Mesenchymal stem cell (in vitro differentiated cells and primary cell): ENCODE measurements at regions not wholly inside any gene's neighbourhood (a gene's known extent, or its start where the extent isn't known, plus 50 kb on each side); places are given as distances from the start of the nearest gene placed in this dataset.
A peak's percentile ranks its signal among the peaks of the same experiment; 100 is the strongest.

Source experiments
- DNase-seq: peaks from one replicate; pipeline ENCODE4 v3.0.0-alpha.2; 2013
- H2AFZ ChIP-seq: one replicate; pipeline ENCODE4 v1.6.1; 2013; ENCODE audit warnings: low read depth, mild to moderate bottlenecking, control low read depth, inconsistent platforms, low read length, moderate library complexity
- H2AK5ac ChIP-seq: 2 replicates; pipeline ENCODE4 v1.6.1; 2013; ENCODE audit warnings: low read length, moderate library complexity, mild to moderate bottlenecking, inconsistent platforms; ENCODE audit not compliant: severe bottlenecking
- H2BK120ac ChIP-seq: one replicate; pipeline ENCODE4 v1.6.1; 2013; ENCODE audit warnings: low read depth, mild to moderate bottlenecking, inconsistent platforms, low read length, moderate library complexity
- H2BK12ac ChIP-seq, 2 experiments: one replicate each; pipeline ENCODE4 v1.6.1; 2013; ENCODE audit warnings: inconsistent platforms in 2 of 2, low read length in 2 of 2, mild to moderate bottlenecking in 2 of 2, moderate library complexity in 2 of 2, control low read depth in 1 of 2
- H2BK15ac ChIP-seq: one replicate; pipeline ENCODE4 v1.6.1; 2013; ENCODE audit warnings: mild to moderate bottlenecking, low read depth, inconsistent platforms; ENCODE audit not compliant: poor library complexity, severe bottlenecking
- H2BK5ac ChIP-seq: 2 replicates; pipeline ENCODE4 v1.6.1; 2013; ENCODE audit warnings: low read depth, mild to moderate bottlenecking, low read length, control low read depth, inconsistent platforms; ENCODE audit not compliant: poor library complexity, severe bottlenecking
- H3K14ac ChIP-seq, 2 experiments: one replicate each; pipeline ENCODE4 v1.6.1; 2013; ENCODE audit warnings: inconsistent platforms in 2 of 2, low read length in 2 of 2, control low read depth in 1 of 2, mild to moderate bottlenecking in 1 of 2, moderate library complexity in 1 of 2
- H3K18ac ChIP-seq, 2 experiments: one replicate each; pipeline ENCODE4 v1.6.1; 2013; ENCODE audit warnings: inconsistent platforms in 2 of 2, low read length in 2 of 2, control low read depth in 1 of 2, low read depth in 1 of 2, mild to moderate bottlenecking in 1 of 2
- H3K23ac ChIP-seq, 2 experiments: one replicate each; pipeline ENCODE4 v1.6.1; 2013; ENCODE audit warnings: inconsistent platforms in 2 of 2, low read length in 2 of 2, mild to moderate bottlenecking in 2 of 2, moderate library complexity in 2 of 2, control low read depth in 1 of 2
- H3K27ac ChIP-seq: 2 replicates; pipeline ENCODE4 v1.5.1; 2013; ENCODE audit warnings: mild to moderate bottlenecking, moderate library complexity, low read length, control low read depth, inconsistent platforms; ENCODE audit not compliant: poor library complexity, severe bottlenecking
- H3K27me3 ChIP-seq, 2 experiments: 2 replicates each; pipeline versions ENCODE4 v1.6.1 to v1.7.0; 2013; ENCODE audit warnings: low read length in 2 of 2, mild to moderate bottlenecking in 2 of 2, moderate library complexity in 2 of 2, control low read depth in 1 of 2, inconsistent platforms in 1 of 2; ENCODE audit not compliant: control insufficient read depth in 1 of 2, insufficient read depth in 1 of 2
- H3K36me3 ChIP-seq, 2 experiments: 2 replicates each; pipeline versions ENCODE4 v1.6.1 to v1.7.0; 2013; ENCODE audit warnings: low read length in 2 of 2, control low read depth in 1 of 2, inconsistent platforms in 1 of 2, low read depth in 1 of 2, mild to moderate bottlenecking in 1 of 2; ENCODE audit not compliant: insufficient read depth in 2 of 2, control insufficient read depth in 1 of 2
- H3K4ac ChIP-seq, 2 experiments: one replicate each; pipeline ENCODE4 v1.6.1; 2013; ENCODE audit warnings: inconsistent platforms in 2 of 2, low read length in 2 of 2, mild to moderate bottlenecking in 2 of 2, moderate library complexity in 2 of 2, control low read depth in 1 of 2, low read depth in 1 of 2
- H3K4me1 ChIP-seq: 2 replicates; pipeline ENCODE4 v1.6.1; 2013; ENCODE audit warnings: low read depth, low read length, control low read depth; ENCODE audit not compliant: control insufficient read depth, insufficient read depth
- H3K4me2 ChIP-seq: 2 replicates; pipeline ENCODE4 v1.6.1; 2013; ENCODE audit warnings: low read length, mild to moderate bottlenecking, inconsistent platforms; ENCODE audit not compliant: poor library complexity, severe bottlenecking
- H3K4me3 ChIP-seq, 2 experiments: 2 replicates each; pipeline versions ENCODE4 v1.5.1 to v1.7.0; 2013; ENCODE audit warnings: low read length in 2 of 2, mild to moderate bottlenecking in 2 of 2, control low read depth in 1 of 2, low read depth in 1 of 2; ENCODE audit not compliant: insufficient read depth in 1 of 2
- H3K79me1 ChIP-seq: replicated peaks from 2 replicates; pipeline ENCODE4 v1.6.1; 2013; ENCODE audit warnings: mild to moderate bottlenecking, control low read depth, low read length, inconsistent platforms; ENCODE audit not compliant: poor library complexity, severe bottlenecking
- H3K9ac ChIP-seq: 2 replicates; pipeline ENCODE4 v1.7.0; 2013; ENCODE audit warnings: mild to moderate bottlenecking, low read length, moderate library complexity
- H3K9me3 ChIP-seq: 2 replicates; pipeline ENCODE4 v1.7.0; 2013; ENCODE audit warnings: mild to moderate bottlenecking, low read length; ENCODE audit not compliant: control insufficient read depth
- H4K8ac ChIP-seq: one replicate; pipeline ENCODE4 v1.6.1; 2013; ENCODE audit warnings: inconsistent platforms, mild to moderate bottlenecking, low read length, moderate library complexity
- H4K91ac ChIP-seq: one replicate; pipeline ENCODE4 v1.6.1; 2013; ENCODE audit warnings: mild to moderate bottlenecking, low read length, inconsistent platforms
- WGBS: methylation state at CpG from one replicate; pipeline ENCODE4 v1.1.7; 2013; ENCODE audit warnings: mixed read lengths; 5-methylcytosine and 5-hydroxymethylcytosine counted together

GRCh38 chr1:238653693-238654321 is 732.6 kb upstream of the CHRM3 start:
- Histone ChIP-seq H2AK5ac (no peak overlapping the region), H4K8ac (no peak overlapping the region), H4K91ac (no peak overlapping the region), H2BK120ac (no peak overlapping the region), H3K14ac (no peak overlapping the region), H3K18ac (no peak overlapping the region), H3K36me3 (no peaks in the 10 kb centered on the region), H2AFZ (no peak overlapping the region), H3K9me3 (no peaks in the 10 kb centered on the region), H3K27ac (peak overlapping the region; percentile 92), H2BK15ac (no peak overlapping the region), H3K79me1 (no peaks in the 10 kb centered on the region), H2BK12ac (no peak overlapping the region), H3K4ac (no peak overlapping the region), H3K4me3 (no peak overlapping the region), H2BK5ac (no peak overlapping the region), H3K23ac (no peak overlapping the region), H3K4me1 (no peaks in the 10 kb centered on the region), H3K4me2 (peak overlapping the region; percentile 5), H3K27me3 (no peaks in the 10 kb centered on the region), H3K9ac (no peak overlapping the region)
- peak; percentile 22 for DNase-seq
- WGBS: 0% methylated on average over 2 of the region's 4 CpGs

DNA sequence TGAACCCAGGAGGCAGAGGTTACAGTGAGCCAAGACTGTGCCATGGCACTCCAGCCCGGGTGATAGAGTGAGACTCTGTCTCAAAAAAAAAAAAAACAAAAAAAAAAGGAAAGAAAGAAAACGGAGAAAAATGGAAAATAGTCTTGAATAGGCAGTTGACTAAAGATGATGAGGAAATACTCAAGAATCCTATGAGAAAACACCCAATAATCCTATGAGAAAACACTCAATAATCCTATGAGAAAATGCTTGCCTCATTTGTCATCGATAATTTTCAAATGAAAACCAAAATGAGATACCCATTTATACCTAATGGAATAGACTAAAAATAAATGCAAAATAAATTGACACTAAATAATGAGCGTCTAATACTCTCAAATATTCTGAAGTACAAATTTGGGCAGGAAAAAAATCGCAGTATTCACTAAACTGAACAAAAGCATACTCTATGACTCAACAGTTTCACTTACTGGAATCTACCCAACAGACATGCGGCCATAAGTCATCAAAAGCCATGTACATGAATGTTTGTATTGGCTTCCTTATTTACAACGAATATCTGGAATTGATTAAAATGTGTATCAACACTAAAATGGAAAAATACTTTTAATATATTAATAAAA is 733.9 kb upstream of the CHRM3 start:
- H3K79me1 ChIP-seq: no peaks in the 10 kb centered on the region
- no peak overlapping the region for H2BK120ac ChIP-seq
- H2AFZ ChIP-seq: no peak overlapping the region
- no peak overlapping the region for H2AK5ac ChIP-seq
- 71% methylated on average over 4 of the region's 7 CpGs for WGBS
- H3K4me3 ChIP-seq: no peak overlapping the region
- no peak overlapping the region for H3K18ac ChIP-seq
- H2BK15ac ChIP-seq: no peak overlapping the region
- H3K4ac ChIP-seq: no peak overlapping the region
- H3K27me3 ChIP-seq: no peaks in the 10 kb centered on the region
- no peaks in the 10 kb centered on the region for H3K36me3 ChIP-seq
- H4K8ac ChIP-seq: no peak overlapping the region
- H3K27ac ChIP-seq: no peak overlapping the region
- no peak overlapping the region for H3K14ac ChIP-seq
- H2BK5ac ChIP-seq: no peak overlapping the region
- no peak overlapping the region for H3K23ac ChIP-seq
- H2BK12ac ChIP-seq: no peak overlapping the region
- no peak overlapping the region for H3K9ac ChIP-seq
- H3K4me1 ChIP-seq: no peaks in the 10 kb centered on the region
- DNase-seq: peak; percentile 38
- no peak overlapping the region for H4K91ac ChIP-seq
- H3K4me2 ChIP-seq: no peak overlapping the region
- H3K9me3 ChIP-seq: no peaks in the 10 kb centered on the region

DNA sequence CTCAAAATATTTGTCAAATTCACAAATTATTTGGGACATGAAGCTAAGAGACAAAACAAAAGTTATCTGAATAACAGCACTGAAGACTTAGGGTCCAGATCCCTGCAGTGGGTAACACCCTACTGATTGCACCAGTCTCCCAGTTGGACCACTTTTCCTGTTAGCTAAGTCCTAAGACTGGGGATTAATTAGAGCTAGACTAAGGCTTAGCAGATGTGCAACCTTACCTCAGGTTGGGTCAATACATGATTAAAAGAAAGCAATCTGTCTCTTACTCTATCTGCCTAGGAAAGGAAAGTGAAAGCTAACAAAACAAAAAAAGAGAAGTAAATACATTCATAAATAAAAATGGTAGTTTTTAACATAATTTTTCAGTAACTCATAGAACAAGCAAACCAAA is 737.2 kb upstream of the CHRM3 start:
- H2BK15ac ChIP-seq: no peak overlapping the region
- no peak overlapping the region for H2BK120ac ChIP-seq
- no peak overlapping the region for H3K4me2 ChIP-seq
- peak overlapping the region; percentile 69 for H3K27ac ChIP-seq
- peak overlapping the region; percentile 73 for H2AK5ac ChIP-seq
- H3K14ac ChIP-seq: no peak overlapping the region
- H3K4ac ChIP-seq: no peak overlapping the region
- H3K79me1 ChIP-seq: no peaks in the 10 kb centered on the region
- peak overlapping the region; percentile 11 for H4K91ac ChIP-seq
- H3K23ac ChIP-seq: no peak overlapping the region
- H3K18ac ChIP-seq: peak overlapping the region in 1 of 2 experiments; percentile 64
- H2BK12ac ChIP-seq: no peak overlapping the region
- no peaks in the 10 kb centered on the region for H3K9me3 ChIP-seq
- no peak overlapping the region for H3K9ac ChIP-seq
- H2BK5ac ChIP-seq: no peak overlapping the region
- no peak overlapping the region for H2AFZ ChIP-seq
- H3K4me3 ChIP-seq: no peak overlapping the region
- DNase-seq: no peak
- peak overlapping the region; percentile 69 for H4K8ac ChIP-seq
- no peaks in the 10 kb centered on the region for H3K36me3 ChIP-seq
- H3K4me1 ChIP-seq: no peaks in the 10 kb centered on the region
- H3K27me3 ChIP-seq: no peaks in the 10 kb centered on the region

DNA sequence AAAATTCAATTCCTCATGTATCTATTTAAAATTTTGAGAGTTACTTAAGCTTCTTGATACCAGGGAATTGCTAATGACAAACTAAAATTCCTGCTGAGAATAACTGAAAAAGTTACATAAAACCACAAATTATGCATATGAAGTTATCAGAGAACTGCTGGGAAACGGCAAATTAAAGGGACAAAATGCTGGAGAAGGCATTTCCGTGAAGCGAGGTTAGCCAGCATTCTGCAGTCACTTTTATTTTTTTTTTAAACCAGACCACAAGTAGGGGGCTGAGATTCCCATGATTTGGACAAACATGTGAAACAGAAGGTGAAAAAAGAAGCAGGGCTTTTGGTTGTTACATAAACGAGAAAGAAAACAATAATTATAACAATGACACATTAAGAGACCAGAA is 737.6 kb upstream of the CHRM3 start:
- Histone ChIP-seq H3K4me1 (no peaks in the 10 kb centered on the region), H2AFZ (no peak overlapping the region), H2BK5ac (no peak overlapping the region), H3K9me3 (no peaks in the 10 kb centered on the region), H4K91ac (no peak overlapping the region), H3K4ac (no peak overlapping the region), H3K79me1 (no peaks in the 10 kb centered on the region), H3K36me3 (no peaks in the 10 kb centered on the region), H2BK12ac (no peak overlapping the region), H3K18ac (peak overlapping the region in 1 of 2 experiments; percentile 21), H4K8ac (no peak overlapping the region), H2BK120ac (no peak overlapping the region), H3K4me2 (no peak overlapping the region), H3K9ac (no peak overlapping the region), H3K23ac (no peak overlapping the region), H2AK5ac (peak overlapping the region; percentile 66), H2BK15ac (no peak overlapping the region), H3K4me3 (no peak overlapping the region), H3K27me3 (no peaks in the 10 kb centered on the region), H3K14ac (no peak overlapping the region), H3K27ac (peak overlapping the region; percentile 69)
- DNase-seq: no peak
- WGBS: 34% methylated on average over 3 of the region's 4 CpGs
